ENCODE measurements at regions not wholly inside any gene's neighbourhood (a gene's known extent, or its start where the extent isn't known, plus 50 kb on each side); places are given as distances from the start of the nearest gene placed in this dataset.
"Not testable (repeated sequence)": the region's sequence is repeated elsewhere in the genome, so short reads cannot be mapped to it uniquely, and the experiment has no call there.

DNA sequence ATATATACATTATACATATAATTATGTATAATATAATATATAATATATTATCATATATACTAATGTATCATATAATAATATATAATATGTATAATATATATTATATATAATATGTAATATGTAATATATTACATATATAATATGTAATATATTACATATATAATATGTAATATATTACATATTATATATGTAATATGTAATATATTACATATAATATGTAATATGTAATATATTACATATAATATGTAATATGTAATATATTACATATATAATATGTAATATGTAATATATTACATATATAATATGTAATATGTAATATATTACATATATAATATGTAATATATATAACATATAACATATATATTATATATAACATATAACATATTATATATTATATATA lies 1020.9 kb downstream of the KCNMA1 start:
- DNase-seq; POLR2A ChIA-PET (ENCODE audit: partially characterized antibody); H3K27me3 ChIP-seq (ENCODE audit: insufficient read depth, low read length); H3K4me3 ChIP-seq (ENCODE audit: low read length in 2 of 2); CTCF ChIA-PET (ENCODE audit: partially characterized antibody); H3K4me1 ChIP-seq (ENCODE audit: insufficient read depth, low read length); H3K36me3 ChIP-seq (ENCODE audit: insufficient read depth, low read length); H3K27me3 Mint-ChIP-seq; H3K9me3 ChIP-seq (ENCODE audit: control insufficient read depth in 1 of 2, low read length in 2 of 2); H3K36me3 Mint-ChIP-seq; H3K4me3 Mint-ChIP-seq; H3K4me1 Mint-ChIP-seq; H3K27ac Mint-ChIP-seq; H3K27ac ChIP-seq (ENCODE audit: low read depth, low read length); intact Hi-C loops (cut with micrococcal nuclease): not testable (repeated sequence)
- peaks cover 4 to 22% (median 8%) of the 10 kb centered on the region in 8 donors for H3K9me3 Mint-ChIP-seq

DNA sequence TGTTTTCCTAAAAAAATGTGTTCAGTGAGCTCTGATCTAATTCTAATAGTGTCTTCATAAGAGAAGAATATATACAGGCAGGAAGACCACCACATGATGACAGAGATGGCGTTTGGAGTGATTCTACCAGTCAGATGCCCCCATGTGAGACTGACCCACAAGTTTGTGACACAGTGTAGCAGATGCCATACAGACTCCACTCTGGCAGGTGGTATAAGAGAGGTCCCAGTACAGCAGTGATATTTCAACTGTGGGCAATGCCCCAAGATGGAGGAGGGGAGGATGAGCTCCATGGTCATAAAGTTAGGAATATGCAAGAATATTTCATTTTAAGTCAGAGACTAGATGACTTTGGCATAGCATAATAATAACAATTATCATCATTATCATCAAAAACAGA lies 1022.6 kb downstream of the KCNMA1 start:
- Mint-ChIP-seq H3K36me3 (no peaks in the 10 kb centered on the region), H3K27ac (no peak overlapping the region), H3K9me3 (peaks cover 0 to 17% (median 7%) of the 10 kb centered on the region in 8 donors), H3K27me3 (no peaks in the 10 kb centered on the region), H3K4me1 (no peaks in the 10 kb centered on the region), H3K4me3 (no peak overlapping the region)
- no peak overlapping the region for H3K4me3 ChIP-seq (ENCODE audit: low read length in 2 of 2)
- no peak overlapping the region for H3K27ac ChIP-seq (ENCODE audit: low read depth, low read length)
- ChIA-PET POLR2A (ENCODE audit: partially characterized antibody) (no interaction called here), CTCF (ENCODE audit: partially characterized antibody) (no interaction called here)
- no peaks in the 10 kb centered on the region for H3K4me1 ChIP-seq (ENCODE audit: insufficient read depth, low read length)
- no peaks in the 10 kb centered on the region for H3K36me3 ChIP-seq (ENCODE audit: insufficient read depth, low read length)
- H3K27me3 ChIP-seq (ENCODE audit: insufficient read depth, low read length): no peaks in the 10 kb centered on the region
- H3K9me3 ChIP-seq (ENCODE audit: control insufficient read depth in 1 of 2, low read length in 2 of 2): no peaks in the 10 kb centered on the region
- intact Hi-C loops (cut with micrococcal nuclease): no loop called here
- no peak for DNase-seq
